ENCODE measurements at regions not wholly inside any gene's neighbourhood (a gene's known extent, or its start where the extent isn't known, plus 50 kb on each side); places are given as distances from the start of the nearest gene placed in this dataset.
"Not testable (repeated sequence)": the region's sequence is repeated elsewhere in the genome, so short reads cannot be mapped to it uniquely, and the experiment has no call there.

DNA sequence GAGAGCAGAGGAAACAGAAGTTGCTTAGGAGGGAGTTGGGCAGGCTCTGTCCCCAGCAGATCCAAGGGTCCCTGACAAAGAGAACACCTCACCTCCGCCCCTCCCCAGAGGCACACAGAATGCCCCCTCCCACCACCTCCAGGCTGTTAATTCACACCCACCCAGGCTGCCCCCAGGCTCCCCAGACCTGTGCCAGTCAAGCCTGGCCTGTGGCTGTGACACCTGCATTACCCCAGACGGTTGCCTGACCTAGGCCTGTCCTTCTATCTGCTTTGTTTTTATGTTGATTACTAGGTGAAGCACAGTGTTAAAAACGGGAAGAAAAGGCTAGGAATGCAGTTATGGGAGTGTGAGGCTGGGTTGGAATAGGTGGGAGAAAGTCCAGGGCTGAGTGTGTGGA lies 250.8 kb upstream of the PLGLB2 start:
- TF ChIP-seq, protein P1, sequence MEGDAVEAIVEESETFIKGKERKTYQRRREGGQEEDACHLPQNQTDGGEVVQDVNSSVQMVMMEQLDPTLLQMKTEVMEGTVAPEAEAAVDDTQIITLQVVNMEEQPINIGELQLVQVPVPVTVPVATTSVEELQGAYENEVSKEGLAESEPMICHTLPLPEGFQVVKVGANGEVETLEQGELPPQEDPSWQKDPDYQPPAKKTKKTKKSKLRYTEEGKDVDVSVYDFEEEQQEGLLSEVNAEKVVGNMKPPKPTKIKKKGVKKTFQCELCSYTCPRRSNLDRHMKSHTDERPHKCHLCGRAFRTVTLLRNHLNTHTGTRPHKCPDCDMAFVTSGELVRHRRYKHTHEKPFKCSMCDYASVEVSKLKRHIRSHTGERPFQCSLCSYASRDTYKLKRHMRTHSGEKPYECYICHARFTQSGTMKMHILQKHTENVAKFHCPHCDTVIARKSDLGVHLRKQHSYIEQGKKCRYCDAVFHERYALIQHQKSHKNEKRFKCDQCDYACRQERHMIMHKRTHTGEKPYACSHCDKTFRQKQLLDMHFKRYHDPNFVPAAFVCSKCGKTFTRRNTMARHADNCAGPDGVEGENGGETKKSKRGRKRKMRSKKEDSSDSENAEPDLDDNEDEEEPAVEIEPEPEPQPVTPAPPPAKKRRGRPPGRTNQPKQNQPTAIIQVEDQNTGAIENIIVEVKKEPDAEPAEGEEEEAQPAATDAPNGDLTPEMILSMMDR (IDR thresholded peaks at IDR 0.05): not testable (repeated sequence)
- not testable (repeated sequence) for TF ChIP-seq POLR2A (IDR thresholded peaks at IDR 0.05)

Measured in lower leg skin (tissue), 3 donors.